OCI-LY3 (cell line): ENCODE measurements at regions not wholly inside any gene's neighbourhood (a gene's known extent, or its start where the extent isn't known, plus 50 kb on each side); places are given as distances from the start of the nearest gene placed in this dataset.

ENCODE experiments used
- H2AFZ ChIP-seq: fragments of 200-600, 300-600 bp; shearing (Covaris generic); 2 replicates; pipeline ENCODE4 v1.6.0; 2014; ENCODE audit warnings: antibody characterized with exemption, low read depth, low read length
- H3K27ac ChIP-seq: fragments of 200-600, 300-600 bp; sonication (generic); 2 replicates; pipeline ENCODE4 v1.5.1; 2014; ENCODE audit warnings: mild to moderate bottlenecking, low read length, moderate library complexity, mixed read lengths
- H3K27me3 ChIP-seq: fragments of 200-600, 300-600 bp; sonication (generic); 2 replicates; pipeline ENCODE4 v1.6.1; 2014; ENCODE audit warnings: low read depth, low read length, mixed read lengths
- H3K36me3 ChIP-seq: fragments of 200-600, 300-600 bp; sonication (generic); replicated peaks from 2 replicates; pipeline ENCODE3; 2014; ENCODE audit warnings: low read depth, low read length, mixed read lengths
- H3K4me1 ChIP-seq: fragments of 300-600, 200-600 bp; sonication (generic); 2 replicates; pipeline ENCODE4 v1.6.1; 2014; ENCODE audit warnings: low read length, mixed read lengths
- H3K4me2 ChIP-seq: fragments of 200-600, 300-600 bp; sonication (generic); 2 replicates; pipeline ENCODE4 v1.6.1; 2014; ENCODE audit warnings: low read length, mixed read lengths
- H3K4me3 ChIP-seq: fragments of 300-600, 200-600 bp; sonication (generic); 2 replicates; pipeline ENCODE4 v1.5.1; 2014; ENCODE audit warnings: antibody characterized with exemption, mild to moderate bottlenecking, low read length, moderate library complexity
- H3K79me2 ChIP-seq: fragments of 300-600, 200-600 bp; shearing (Covaris generic); 2 replicates; pipeline ENCODE4 v1.6.1; 2014; ENCODE audit warnings: mild to moderate bottlenecking, low read length, mixed read lengths
- H3K9ac ChIP-seq: fragments of 300-600, 200-600 bp; shearing (Covaris generic); 2 replicates; pipeline ENCODE4 v1.6.0; 2014; ENCODE audit warnings: mild to moderate bottlenecking, low read length, moderate library complexity
- H3K9me3 ChIP-seq: fragments of 200-600, 300-600 bp; shearing (Covaris generic); 2 replicates; pipeline ENCODE4 v1.6.1; 2014; ENCODE audit warnings: low read length, mixed read lengths; ENCODE audit not compliant: insufficient read depth
- H4K20me1 ChIP-seq: fragments of 200-600, 300-600 bp; sonication (generic); 2 replicates; pipeline ENCODE4 v1.6.1; 2016; ENCODE audit warnings: low read length, mixed read lengths; ENCODE audit not compliant: insufficient read depth
- EZH2phosphoT487 ChIP-seq: fragments of 200-600 bp; shearing (Covaris generic); IDR thresholded peaks from 2 replicates; pipeline ENCODE4 v1.6.1; 2018; ENCODE audit warnings: antibody characterized with exemption, mixed run types, low read depth
- TF ChIP-seq, protein P1 (sequence below): fragments of 200-600, 300-600 bp; sonication (generic); IDR thresholded peaks from 2 replicates; pipeline ENCODE4 v1.5.1; 2014; ENCODE audit warnings: antibody characterized with exemption, low read length, low read depth

DNA sequence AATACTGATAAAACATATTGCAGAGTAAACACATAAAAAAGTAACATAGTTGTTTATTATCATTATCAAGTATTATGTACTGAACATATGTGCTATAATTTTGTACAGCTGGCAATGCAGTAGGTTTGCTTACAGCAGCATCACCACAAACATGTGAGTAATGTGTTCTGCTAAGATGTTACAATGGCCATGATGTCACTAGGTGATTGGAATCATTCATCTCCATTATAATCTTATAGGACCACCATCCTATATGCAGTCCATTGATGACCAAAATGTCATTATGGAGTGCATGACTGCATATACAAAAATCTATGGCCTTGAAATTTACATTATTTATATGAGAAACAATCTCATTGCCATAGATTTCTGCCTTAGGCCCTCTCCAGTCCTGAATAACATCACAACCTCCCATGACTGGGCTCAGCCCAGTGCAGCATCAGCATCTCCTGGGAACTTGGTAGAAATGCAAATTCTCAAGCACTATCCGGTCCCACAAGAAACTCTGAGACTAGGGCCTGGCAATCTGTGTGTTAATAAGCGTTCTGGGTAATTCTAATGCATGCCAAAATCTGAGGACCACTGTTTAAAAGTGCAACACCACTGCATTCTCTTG, 352.0 kb upstream of the MARCKS start:
- H3K9me3 ChIP-seq: no peaks in the 10 kb centered on the region

DNA sequence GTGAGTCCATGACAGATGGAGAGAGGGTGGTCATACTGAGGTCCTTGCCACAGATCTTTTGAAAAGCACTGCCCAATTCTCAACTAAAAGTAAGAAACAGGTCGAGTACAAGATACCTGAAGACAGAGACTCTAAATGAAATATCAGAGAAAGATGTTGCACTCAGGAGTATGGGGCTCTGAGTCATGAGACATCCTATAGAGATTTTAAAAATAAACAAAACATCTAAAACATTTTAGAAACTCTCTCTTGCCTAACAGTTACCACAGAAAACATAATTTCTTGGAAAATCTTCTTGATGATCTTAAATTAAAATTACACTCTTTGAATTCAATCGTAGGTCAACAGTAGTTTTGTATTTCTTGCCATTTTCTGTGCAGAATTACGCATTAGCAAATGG, 348.9 kb upstream of the MARCKS start:
- Histone ChIP-seq H3K4me3 (no peak overlapping the region), H3K4me2 (no peak overlapping the region), H4K20me1 (no peaks in the 10 kb centered on the region), H3K27ac (no peak overlapping the region), H3K9ac (no peak overlapping the region), H3K27me3 (no peaks in the 10 kb centered on the region), H3K79me2 (no peaks in the 10 kb centered on the region), H2AFZ (no peak overlapping the region), H3K9me3 (no peaks in the 10 kb centered on the region), H3K4me1 (peaks cover 15% of the 10 kb centered on the region), H3K36me3 (no peaks in the 10 kb centered on the region)
- TF ChIP-seq EZH2phosphoT487: no peak
- TF ChIP-seq, protein P1, sequence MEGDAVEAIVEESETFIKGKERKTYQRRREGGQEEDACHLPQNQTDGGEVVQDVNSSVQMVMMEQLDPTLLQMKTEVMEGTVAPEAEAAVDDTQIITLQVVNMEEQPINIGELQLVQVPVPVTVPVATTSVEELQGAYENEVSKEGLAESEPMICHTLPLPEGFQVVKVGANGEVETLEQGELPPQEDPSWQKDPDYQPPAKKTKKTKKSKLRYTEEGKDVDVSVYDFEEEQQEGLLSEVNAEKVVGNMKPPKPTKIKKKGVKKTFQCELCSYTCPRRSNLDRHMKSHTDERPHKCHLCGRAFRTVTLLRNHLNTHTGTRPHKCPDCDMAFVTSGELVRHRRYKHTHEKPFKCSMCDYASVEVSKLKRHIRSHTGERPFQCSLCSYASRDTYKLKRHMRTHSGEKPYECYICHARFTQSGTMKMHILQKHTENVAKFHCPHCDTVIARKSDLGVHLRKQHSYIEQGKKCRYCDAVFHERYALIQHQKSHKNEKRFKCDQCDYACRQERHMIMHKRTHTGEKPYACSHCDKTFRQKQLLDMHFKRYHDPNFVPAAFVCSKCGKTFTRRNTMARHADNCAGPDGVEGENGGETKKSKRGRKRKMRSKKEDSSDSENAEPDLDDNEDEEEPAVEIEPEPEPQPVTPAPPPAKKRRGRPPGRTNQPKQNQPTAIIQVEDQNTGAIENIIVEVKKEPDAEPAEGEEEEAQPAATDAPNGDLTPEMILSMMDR: no peak

More for the DNA sequence above, 352.0 kb upstream of the MARCKS start:
- no peak overlapping the region for H2AFZ ChIP-seq
- H3K4me2 ChIP-seq: no peak overlapping the region
- H3K9ac ChIP-seq: no peak overlapping the region
- no peaks in the 10 kb centered on the region for H3K36me3 ChIP-seq
- H3K27ac ChIP-seq: no peak overlapping the region
- TF ChIP-seq, protein P1: no peak
- no peak for TF ChIP-seq EZH2phosphoT487
- H3K4me1 ChIP-seq: no peaks in the 10 kb centered on the region
- H3K79me2 ChIP-seq: no peaks in the 10 kb centered on the region
- no peak overlapping the region for H3K4me3 ChIP-seq
- H4K20me1 ChIP-seq: no peaks in the 10 kb centered on the region
- no peaks in the 10 kb centered on the region for H3K27me3 ChIP-seq

DNA sequence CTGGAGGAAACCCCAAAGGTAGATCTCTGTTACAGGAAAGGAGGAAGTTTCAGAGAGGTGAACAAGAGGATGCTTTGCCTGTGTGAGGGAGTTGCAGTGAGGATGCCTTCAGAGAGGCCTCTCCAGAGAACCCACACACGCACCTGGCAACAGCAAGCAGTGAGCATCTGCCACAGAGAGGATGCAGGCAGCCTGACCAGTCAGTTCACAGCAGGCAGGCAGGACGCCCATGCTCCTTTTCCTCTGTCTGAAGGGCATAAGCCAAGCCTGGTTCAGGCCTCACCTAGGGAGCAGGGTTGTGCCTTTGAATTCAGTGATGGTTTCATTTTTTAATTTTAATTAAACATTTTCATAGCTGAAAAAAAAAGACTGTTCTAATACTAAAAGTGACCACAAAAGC, 346.0 kb upstream of the MARCKS start:
- no peaks in the 10 kb centered on the region for H3K27me3 ChIP-seq
- no peak overlapping the region for H3K9ac ChIP-seq

DNA sequence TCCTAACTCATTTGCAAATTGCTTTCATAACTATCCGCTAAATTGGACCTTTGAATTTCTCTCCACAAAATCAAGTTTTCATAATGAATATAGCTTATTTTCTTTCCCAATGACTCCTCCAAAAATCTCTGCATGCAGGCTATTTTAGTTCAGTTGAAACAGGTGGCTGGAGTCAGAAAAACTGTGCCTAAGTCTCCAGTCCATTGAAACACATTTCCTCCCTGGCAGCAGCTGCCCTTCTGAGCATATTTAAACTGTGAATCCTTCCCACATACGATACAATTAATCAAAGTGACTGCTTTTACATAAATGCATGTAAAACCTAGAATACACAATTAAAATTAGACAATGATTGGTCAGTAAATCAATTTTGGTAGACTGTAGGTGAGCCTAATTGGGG, 344.6 kb upstream of the MARCKS start:
- no peaks in the 10 kb centered on the region for H3K27me3 ChIP-seq
- H3K36me3 ChIP-seq: no peaks in the 10 kb centered on the region
- TF ChIP-seq, protein P1: no peak
- no peak for TF ChIP-seq EZH2phosphoT487
- H3K9ac ChIP-seq: no peak overlapping the region
- H3K4me1 ChIP-seq: peaks cover 15% of the 10 kb centered on the region
- H3K4me2 ChIP-seq: no peak overlapping the region
- H3K9me3 ChIP-seq: no peaks in the 10 kb centered on the region
- H2AFZ ChIP-seq: no peak overlapping the region
- H4K20me1 ChIP-seq: no peaks in the 10 kb centered on the region
- no peak overlapping the region for H3K4me3 ChIP-seq
- no peaks in the 10 kb centered on the region for H3K79me2 ChIP-seq
- H3K27ac ChIP-seq: no peak overlapping the region

More for the DNA sequence above, 346.0 kb upstream of the MARCKS start:
- H3K27ac ChIP-seq: no peak overlapping the region
- H2AFZ ChIP-seq: no peak overlapping the region
- peaks cover 15% of the 10 kb centered on the region for H3K4me1 ChIP-seq
- no peaks in the 10 kb centered on the region for H3K9me3 ChIP-seq
- no peaks in the 10 kb centered on the region for H3K36me3 ChIP-seq
- H3K4me2 ChIP-seq: no peak overlapping the region
- H4K20me1 ChIP-seq: no peaks in the 10 kb centered on the region
- H3K79me2 ChIP-seq: no peaks in the 10 kb centered on the region
- TF ChIP-seq, protein P1: no peak
- no peak for TF ChIP-seq EZH2phosphoT487
- H3K4me3 ChIP-seq: no peak overlapping the region
